ENCODE measurements at regions not wholly inside any gene's neighbourhood (a gene's known extent, or its start where the extent isn't known, plus 50 kb on each side); places are given as distances from the start of the nearest gene placed in this dataset.

DNA sequence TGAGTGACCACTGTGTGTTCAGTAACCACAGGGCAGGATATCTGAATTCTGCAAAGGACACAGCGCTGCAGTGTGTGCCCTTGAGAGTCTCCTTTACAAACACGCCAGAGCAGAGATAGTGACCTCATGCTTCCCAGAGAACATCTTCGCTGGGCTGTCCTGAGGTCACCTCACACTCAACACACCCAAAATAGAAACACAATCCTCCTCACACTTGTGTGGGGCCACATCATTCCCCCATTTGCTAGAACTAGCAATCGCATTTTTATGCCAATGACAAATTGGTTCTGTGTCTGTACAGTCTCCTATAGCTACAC is 140.1 kb upstream of the NRIP1 start:
- no peaks in the 10 kb centered on the region for H3K36me3 ChIP-seq (ENCODE audit: control insufficient read depth, insufficient read depth, low read length)
- H3K9me3 ChIP-seq (ENCODE audit: control insufficient read depth, insufficient read depth, low read depth, low read length): no peaks in the 10 kb centered on the region
- DNase-seq (ENCODE audit: low read depth, low spot score) (no peak), ATAC-seq (no peak)
- no peak overlapping the region for H3K4me3 ChIP-seq (ENCODE audit: low read depth in 2 of 2, low read length in 2 of 2)
- ChIA-PET POLR2A (no interaction called here), CTCF (no interaction called here)
- no peak overlapping the region for H3K27ac ChIP-seq (ENCODE audit: low read length)
- no peaks in the 10 kb centered on the region for H3K27me3 ChIP-seq (ENCODE audit: control insufficient read depth, insufficient read depth, low read length)
- TF ChIP-seq, protein P1, sequence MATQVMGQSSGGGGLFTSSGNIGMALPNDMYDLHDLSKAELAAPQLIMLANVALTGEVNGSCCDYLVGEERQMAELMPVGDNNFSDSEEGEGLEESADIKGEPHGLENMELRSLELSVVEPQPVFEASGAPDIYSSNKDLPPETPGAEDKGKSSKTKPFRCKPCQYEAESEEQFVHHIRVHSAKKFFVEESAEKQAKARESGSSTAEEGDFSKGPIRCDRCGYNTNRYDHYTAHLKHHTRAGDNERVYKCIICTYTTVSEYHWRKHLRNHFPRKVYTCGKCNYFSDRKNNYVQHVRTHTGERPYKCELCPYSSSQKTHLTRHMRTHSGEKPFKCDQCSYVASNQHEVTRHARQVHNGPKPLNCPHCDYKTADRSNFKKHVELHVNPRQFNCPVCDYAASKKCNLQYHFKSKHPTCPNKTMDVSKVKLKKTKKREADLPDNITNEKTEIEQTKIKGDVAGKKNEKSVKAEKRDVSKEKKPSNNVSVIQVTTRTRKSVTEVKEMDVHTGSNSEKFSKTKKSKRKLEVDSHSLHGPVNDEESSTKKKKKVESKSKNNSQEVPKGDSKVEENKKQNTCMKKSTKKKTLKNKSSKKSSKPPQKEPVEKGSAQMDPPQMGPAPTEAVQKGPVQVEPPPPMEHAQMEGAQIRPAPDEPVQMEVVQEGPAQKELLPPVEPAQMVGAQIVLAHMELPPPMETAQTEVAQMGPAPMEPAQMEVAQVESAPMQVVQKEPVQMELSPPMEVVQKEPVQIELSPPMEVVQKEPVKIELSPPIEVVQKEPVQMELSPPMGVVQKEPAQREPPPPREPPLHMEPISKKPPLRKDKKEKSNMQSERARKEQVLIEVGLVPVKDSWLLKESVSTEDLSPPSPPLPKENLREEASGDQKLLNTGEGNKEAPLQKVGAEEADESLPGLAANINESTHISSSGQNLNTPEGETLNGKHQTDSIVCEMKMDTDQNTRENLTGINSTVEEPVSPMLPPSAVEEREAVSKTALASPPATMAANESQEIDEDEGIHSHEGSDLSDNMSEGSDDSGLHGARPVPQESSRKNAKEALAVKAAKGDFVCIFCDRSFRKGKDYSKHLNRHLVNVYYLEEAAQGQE (IDR thresholded peaks at IDR 0.05; ENCODE audit: insufficient read depth in 1 of 2, low read depth in 2 of 2, low read length in 1 of 2): no peak
- TF ChIP-seq POLR2AphosphoS5 (IDR thresholded peaks at IDR 0.05; ENCODE audit: low read depth, low read length) (no peak), TCF7L2 (IDR thresholded peaks at IDR 0.05; ENCODE audit: low read depth, low read length) (no peak), SIN3A (IDR thresholded peaks at IDR 0.05; ENCODE audit: borderline replicate concordance, insufficient read depth, low read depth, low read length) (no peak), CTCF (IDR thresholded peaks at IDR 0.05) (no peak)
- intact Hi-C loops (cut with micrococcal nuclease; ENCODE audit: unreplicated experiment) (no loop called here), in situ Hi-C loops (cut with HindIII; ENCODE audit: low pct_unique_long_range_greater_than_20kb, low sequenced_read_pairs) (no loop called here)
- no TSS peak for BruUV-seq (replicated peaks)
- no peaks in the 10 kb centered on the region for H3K4me1 ChIP-seq (ENCODE audit: control insufficient read depth, insufficient read depth, low read length)

DNA sequence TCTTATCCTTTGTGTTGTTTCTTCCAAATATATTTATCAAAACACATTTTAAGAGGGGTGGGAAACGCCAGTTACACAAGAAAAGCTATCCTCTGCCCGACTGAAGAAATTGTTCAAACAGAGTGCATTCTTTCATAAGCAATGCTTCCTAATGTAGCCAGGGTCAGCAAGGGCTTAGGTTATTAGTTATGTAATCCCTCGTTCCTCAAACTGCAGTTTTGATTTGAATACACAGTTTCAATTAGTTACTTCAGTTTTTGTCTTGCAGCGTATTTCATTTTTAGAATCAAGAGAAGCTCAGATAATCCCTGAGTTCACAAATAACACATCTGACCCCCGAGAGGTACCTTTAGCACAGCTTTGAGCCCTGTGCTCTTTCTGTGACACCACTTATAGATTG is 141.7 kb upstream of the NRIP1 start:
- intact Hi-C loops (cut with micrococcal nuclease; ENCODE audit: unreplicated experiment): no loop called here
- ATAC-seq (no peak), DNase-seq (ENCODE audit: low read depth, low spot score) (no peak)
- no peaks in the 10 kb centered on the region for H3K27me3 ChIP-seq (ENCODE audit: control insufficient read depth, insufficient read depth, low read length)
- H3K4me1 ChIP-seq (ENCODE audit: control insufficient read depth, insufficient read depth, low read length): no peaks in the 10 kb centered on the region
- H3K9me3 ChIP-seq (ENCODE audit: control insufficient read depth, insufficient read depth, low read depth, low read length): no peaks in the 10 kb centered on the region
- ChIA-PET CTCF (no interaction called here), POLR2A (no interaction called here)
- in situ Hi-C loops (cut with HindIII; ENCODE audit: low pct_unique_long_range_greater_than_20kb, low sequenced_read_pairs): no loop called here
- no peaks in the 10 kb centered on the region for H3K36me3 ChIP-seq (ENCODE audit: control insufficient read depth, insufficient read depth, low read length)
- no peak overlapping the region for H3K4me3 ChIP-seq (ENCODE audit: low read depth in 2 of 2, low read length in 2 of 2)
- no TSS peak for BruUV-seq (replicated peaks)
- no peak overlapping the region for H3K27ac ChIP-seq (ENCODE audit: low read length)
- TF ChIP-seq TCF7L2 (IDR thresholded peaks at IDR 0.05; ENCODE audit: low read depth, low read length) (no peak), CTCF (IDR thresholded peaks at IDR 0.05) (no peak), SIN3A (IDR thresholded peaks at IDR 0.05; ENCODE audit: borderline replicate concordance, insufficient read depth, low read depth, low read length) (no peak), POLR2AphosphoS5 (IDR thresholded peaks at IDR 0.05; ENCODE audit: low read depth, low read length) (no peak)
- TF ChIP-seq, protein P1 (IDR thresholded peaks at IDR 0.05; ENCODE audit: insufficient read depth in 1 of 2, low read depth in 2 of 2, low read length in 1 of 2): no peak

Measured in Panc1 (cell line).